VCaP (cell line): ENCODE measurements at regions not wholly inside any gene's neighbourhood (a gene's known extent, or its start where the extent isn't known, plus 50 kb on each side); places are given as distances from the start of the nearest gene placed in this dataset.

Source experiments
- H3K27ac ChIP-seq: fragments of 450-650 bp; 2 replicates; pipeline ENCODE4 v1.5.1; 2017
- CTCF ChIP-seq: fragments of 450-650 bp; conservative IDR thresholded peaks from 2 replicates; pipeline ENCODE4 v1.5.1; 2017; ENCODE audit warnings: mild to moderate bottlenecking, moderate library complexity

- no peak overlapping the region for H3K27ac ChIP-seq
- TF ChIP-seq CTCF, result no peak
Measured at GRCh38 chr12:58306266-58307000, 365.1 kb downstream of the ATP23 start.

GRCh38 chr12:58309806-58310205 lies 368.4 kb downstream of the ATP23 start:
- H3K27ac ChIP-seq, result no peak overlapping the region
- no peak for TF ChIP-seq CTCF

- TF ChIP-seq CTCF, result no peak
- no peak overlapping the region for H3K27ac ChIP-seq
Measured at GRCh38 chr12:58310368-58310767, 369.0 kb downstream of the ATP23 start.

- no peak for TF ChIP-seq CTCF
- H3K27ac ChIP-seq, result no peak overlapping the region
Measured at GRCh38 chr12:58310809-58311622, 369.6 kb downstream of the ATP23 start.

- no peak for TF ChIP-seq CTCF
Measured at GRCh38 chr12:58313091-58313855, 371.9 kb downstream of the ATP23 start.

GRCh38 chr12:58314610-58315009 lies 373.2 kb downstream of the ATP23 start:
- TF ChIP-seq CTCF, result no peak
- no peak overlapping the region for H3K27ac ChIP-seq

More at GRCh38 chr12:58313091-58313855, 371.9 kb downstream of the ATP23 start:
- no peak overlapping the region for H3K27ac ChIP-seq

- no peak for TF ChIP-seq CTCF
- H3K27ac ChIP-seq, result no peak overlapping the region
Measured at GRCh38 chr12:58316926-58317325, 375.6 kb downstream of the ATP23 start.
